GM12864 (cell line): ENCODE measurements at regions not wholly inside any gene's neighbourhood (a gene's known extent, or its start where the extent isn't known, plus 50 kb on each side); places are given as distances from the start of the nearest gene placed in this dataset.

Experiments
- DNase-seq: peaks from one replicate; pipeline ENCODE4 v3.0.0-alpha.2; 2011; ENCODE audit warnings: low read depth
- H3K4me3 ChIP-seq: 2 replicates; pipeline ENCODE4 v1.5.1; 2011; ENCODE audit warnings: mild to moderate bottlenecking, low read depth, low read length, control low read depth
- CTCF ChIP-seq: IDR thresholded peaks from 2 replicates; pipeline ENCODE4 v1.5.1; 2011; ENCODE audit warnings: low read depth, mild to moderate bottlenecking, moderate library complexity, low read length, control low read depth, inconsistent platforms; ENCODE audit errors: missing control alignments

GRCh38 chr10:2953495-2953894, 113.9 kb upstream of the PFKP start:
- no peak overlapping the region for H3K4me3 ChIP-seq
- no peak for TF ChIP-seq CTCF
- DNase-seq = no peak

- no peak for DNase-seq
- no peak for TF ChIP-seq CTCF
- H3K4me3 ChIP-seq = no peak overlapping the region
Measured at GRCh38 chr10:2951235-2951835, 116.0 kb upstream of the PFKP start.

- H3K4me3 ChIP-seq = no peak overlapping the region
- TF ChIP-seq CTCF = no peak
- DNase-seq = no peak
Measured at GRCh38 chr10:2950546-2950945, 116.8 kb upstream of the PFKP start.

- no peak for TF ChIP-seq CTCF
- no peak for DNase-seq
- H3K4me3 ChIP-seq = no peak overlapping the region
Measured at GRCh38 chr10:2949948-2950354, 117.4 kb upstream of the PFKP start.

GRCh38 chr10:2949221-2949947, 118.0 kb upstream of the PFKP start:
- DNase-seq = no peak
- TF ChIP-seq CTCF = no peak
- no peak overlapping the region for H3K4me3 ChIP-seq

GRCh38 chr10:2948127-2948854, 119.1 kb upstream of the PFKP start:
- no peak for TF ChIP-seq CTCF
- H3K4me3 ChIP-seq = no peak overlapping the region
- peak; percentile 40 for DNase-seq
